Amniotic stem cell (primary cell): ENCODE measurements at regions not wholly inside any gene's neighbourhood (a gene's known extent, or its start where the extent isn't known, plus 50 kb on each side); places are given as distances from the start of the nearest gene placed in this dataset.

Experiments
- DNase-seq: peaks from one replicate; lab custom pipeline; 2025; lab: John Stamatoyannopoulos, UW

GRCh38 chr6:120230008-120230407 is 880.4 kb upstream of the MAN1A1 start:
- DNase-seq: no peak

- DNase-seq: no peak
These were observed 878.7 kb upstream of the MAN1A1 start for GRCh38 chr6:120228297-120228696.

GRCh38 chr6:120219339-120219738 is 869.8 kb upstream of the MAN1A1 start:
- no peak for DNase-seq

DNA sequence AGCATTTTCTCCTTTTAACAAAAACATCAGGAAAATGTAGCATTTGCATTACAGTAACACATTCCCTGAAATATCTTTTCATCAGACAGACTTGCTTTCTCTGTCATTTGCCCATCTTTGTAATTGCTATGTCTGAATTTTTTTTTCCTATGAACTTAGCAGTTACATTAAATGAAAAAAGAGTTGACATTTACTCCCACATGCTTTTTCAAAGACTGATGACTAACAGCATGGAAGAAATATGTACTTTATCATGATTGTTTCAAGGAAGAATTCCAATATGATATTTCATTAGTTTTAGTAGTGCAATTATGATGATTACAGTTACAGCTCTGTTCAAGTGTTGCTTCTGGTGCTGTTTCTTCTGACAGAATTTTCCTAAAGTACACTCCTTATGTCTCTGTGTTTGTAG is 864.5 kb upstream of the MAN1A1 start:
- no peak for DNase-seq

- no peak for DNase-seq
These were observed 862.6 kb upstream of the MAN1A1 start for GRCh38 chr6:120211955-120212792.

GRCh38 chr6:120202878-120203277 is 853.3 kb upstream of the MAN1A1 start:
- DNase-seq: no peak

DNA sequence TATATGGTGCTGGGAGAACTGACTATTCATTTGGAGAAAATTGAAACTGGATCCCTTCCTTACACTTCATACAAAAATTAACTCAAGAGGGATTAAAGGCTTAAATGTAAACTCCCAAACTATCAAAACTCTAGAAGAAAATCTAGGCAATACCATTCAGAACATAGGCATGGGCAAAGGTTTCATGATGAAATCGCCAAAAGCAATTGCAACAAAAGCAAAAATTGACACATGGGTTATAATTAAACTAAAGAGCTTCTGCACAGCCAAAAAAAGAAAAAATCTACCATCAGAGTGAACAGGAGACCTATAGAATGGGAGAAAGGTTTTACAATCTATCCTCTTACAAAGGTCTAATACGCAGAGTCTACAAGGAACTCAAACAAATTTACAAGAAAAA is 851.3 kb upstream of the MAN1A1 start:
- DNase-seq: no peak

GRCh38 chr6:120198033-120198432 is 848.5 kb upstream of the MAN1A1 start:
- no peak for DNase-seq

- DNase-seq: no peak
These were observed 836.5 kb upstream of the MAN1A1 start for GRCh38 chr6:120186080-120186479.

DNA sequence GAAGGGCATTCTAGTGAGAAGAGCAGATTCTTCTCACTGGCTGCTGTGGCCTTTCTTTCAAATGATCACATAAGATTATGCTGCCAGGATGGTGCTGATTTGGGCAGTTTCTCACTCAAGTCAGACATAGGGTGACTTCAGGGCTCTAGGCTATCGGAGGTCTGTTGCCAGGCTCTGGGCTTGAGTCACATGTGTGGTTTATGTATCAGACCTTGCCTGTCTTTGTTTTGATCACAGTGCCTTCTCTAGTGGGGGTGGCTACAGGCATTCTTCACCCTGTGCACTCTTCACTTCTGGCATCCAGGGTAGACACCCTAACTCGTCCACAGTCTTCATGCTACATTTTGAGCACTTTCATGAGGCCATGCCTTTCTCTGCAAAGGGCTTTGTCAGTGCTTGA is 823.7 kb upstream of the MAN1A1 start:
- DNase-seq: no peak

DNA sequence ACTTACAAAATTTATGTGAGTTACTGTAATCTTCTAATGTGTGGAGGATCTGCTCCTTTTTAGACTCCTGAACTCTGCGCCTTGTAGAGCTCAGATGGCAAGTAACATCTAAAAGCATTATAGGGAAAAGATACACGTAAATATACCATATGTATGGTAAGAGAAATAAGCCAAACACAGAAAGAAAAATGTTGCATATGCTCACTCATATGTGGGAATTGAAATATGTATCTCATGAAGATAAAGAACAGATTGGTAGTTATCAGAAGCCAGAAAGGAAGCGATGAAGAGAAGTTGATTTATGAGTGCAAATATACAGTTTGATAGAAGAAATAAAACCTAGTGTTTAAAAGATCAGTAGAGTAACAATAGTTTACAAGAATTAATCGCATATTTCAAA is 815.0 kb upstream of the MAN1A1 start:
- DNase-seq: no peak

DNA sequence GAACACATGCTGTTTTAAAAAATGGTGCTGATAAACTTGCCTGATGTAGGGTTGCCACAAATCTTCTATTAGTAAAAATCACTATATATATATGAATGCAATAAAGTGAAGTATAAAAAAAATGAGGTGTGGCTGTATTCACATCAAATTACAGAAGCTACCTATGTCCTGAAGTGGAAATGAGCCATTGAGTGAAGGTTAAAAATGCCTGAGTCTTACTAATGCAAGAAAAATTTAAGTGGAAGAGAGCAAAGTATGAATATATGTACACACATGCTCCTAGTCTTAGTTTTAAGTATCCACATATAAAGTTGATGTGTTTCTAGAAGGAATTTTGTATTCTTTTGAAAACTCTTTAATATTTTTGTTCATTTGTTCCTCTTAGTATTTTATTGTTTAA is 808.3 kb upstream of the MAN1A1 start:
- no peak for DNase-seq

- DNase-seq: no peak
These were observed 797.7 kb upstream of the MAN1A1 start for GRCh38 chr6:120147071-120147871.

- DNase-seq: no peak
These were observed 792.0 kb upstream of the MAN1A1 start for GRCh38 chr6:120141601-120142000.

- no peak for DNase-seq
These were observed 787.9 kb upstream of the MAN1A1 start for GRCh38 chr6:120137492-120137891.

DNA sequence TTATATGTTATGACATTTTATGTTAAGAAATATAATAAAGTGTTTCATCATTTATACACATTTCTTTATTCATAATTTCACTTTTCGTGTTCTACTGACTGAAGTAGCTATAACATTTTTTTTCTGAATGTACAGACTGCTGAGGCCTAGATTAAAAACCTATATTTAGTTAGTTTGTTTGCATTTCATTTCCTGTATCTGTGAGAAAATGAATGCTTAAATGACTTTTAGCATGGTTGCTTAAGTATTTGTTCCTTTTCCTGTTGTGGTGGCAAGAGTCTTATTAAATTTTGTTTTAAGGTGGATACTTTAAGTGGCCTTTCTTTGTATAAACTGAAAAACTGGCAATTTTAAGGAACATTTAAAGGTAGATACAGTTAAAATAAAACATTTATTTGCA is 779.7 kb upstream of the MAN1A1 start:
- no peak for DNase-seq

GRCh38 chr6:120122401-120122800 is 772.8 kb upstream of the MAN1A1 start:
- DNase-seq: no peak

GRCh38 chr6:120116343-120116742 is 766.8 kb upstream of the MAN1A1 start:
- DNase-seq: no peak

DNA sequence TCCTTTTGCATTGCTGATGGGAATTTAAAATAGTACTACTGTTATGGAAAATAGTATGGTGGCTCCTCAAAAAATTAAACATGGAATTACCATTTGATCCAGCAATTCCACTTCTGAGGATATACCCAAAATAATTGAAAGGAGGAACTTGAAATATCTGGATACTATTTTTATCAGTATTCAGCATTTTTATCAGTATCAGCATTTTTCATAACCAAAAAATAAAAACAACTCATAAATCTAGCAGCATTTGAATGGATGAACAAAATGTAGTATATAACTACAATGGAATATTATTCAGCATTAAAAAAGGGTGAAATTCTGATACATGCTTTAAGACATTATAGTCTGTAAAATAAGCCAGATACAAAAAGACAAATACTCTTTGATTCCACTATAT is 763.4 kb upstream of the MAN1A1 start:
- DNase-seq: no peak

DNA sequence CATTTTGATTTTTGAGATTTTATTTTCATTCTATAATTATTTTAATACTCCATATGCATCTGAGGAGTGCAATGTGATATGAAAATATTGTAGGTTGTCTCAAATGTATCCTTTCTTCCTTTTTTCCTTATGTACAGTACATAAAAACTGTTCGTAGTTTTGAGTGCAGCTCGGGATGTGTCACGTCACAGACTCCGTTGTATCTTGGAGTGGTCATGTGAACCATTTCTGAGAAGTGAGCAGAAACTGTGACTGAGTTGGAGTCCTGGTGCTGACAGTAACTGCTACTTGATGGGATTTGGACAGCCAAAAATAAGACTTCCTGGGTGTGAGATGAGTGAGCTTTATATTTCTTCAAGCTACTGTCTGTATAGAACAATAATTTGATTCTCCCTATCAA is 761.4 kb upstream of the MAN1A1 start:
- no peak for DNase-seq

DNA sequence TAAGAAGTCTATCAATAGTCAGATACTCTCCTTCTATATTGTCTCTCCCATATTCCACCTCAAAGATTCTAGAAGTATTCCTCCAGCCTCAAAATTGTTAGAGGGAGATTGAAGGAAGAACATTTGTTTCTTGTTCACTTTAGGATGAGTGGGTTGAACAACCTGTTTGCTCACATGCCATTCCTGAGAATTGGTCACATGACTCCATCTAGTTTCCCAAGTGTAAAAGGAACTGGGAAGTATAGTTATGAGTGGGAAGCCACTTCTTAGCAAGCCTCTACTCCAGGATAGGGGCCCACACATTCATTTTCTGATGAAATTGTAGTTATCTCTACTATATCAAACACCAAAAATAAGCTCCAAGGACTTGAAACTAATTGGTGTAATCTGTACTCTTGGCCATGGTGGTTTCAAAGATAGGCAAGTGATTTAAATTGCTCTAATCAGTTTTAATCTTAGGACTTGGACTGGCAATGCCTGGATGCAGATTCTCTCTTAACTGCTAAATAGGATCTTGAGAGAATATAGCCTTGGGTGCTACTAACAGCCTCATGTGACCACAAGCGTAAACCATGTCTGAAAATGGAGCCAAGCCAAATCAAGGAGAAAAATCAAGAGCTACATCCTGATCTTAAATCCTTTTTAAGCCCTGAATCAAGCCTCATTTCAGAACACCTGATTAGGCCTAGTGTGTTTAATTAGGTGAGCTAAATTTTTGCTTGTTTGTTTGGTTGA is 758.7 kb upstream of the MAN1A1 start:
- DNase-seq: no peak

GRCh38 chr6:120103618-120104017 is 754.1 kb upstream of the MAN1A1 start:
- no peak for DNase-seq
